Panc1 (cell line): ENCODE measurements at regions not wholly inside any gene's neighbourhood (a gene's known extent, or its start where the extent isn't known, plus 50 kb on each side); places are given as distances from the start of the nearest gene placed in this dataset.

Source experiments
- ATAC-seq: fragments of 200-7000 bp; cut with Tn5 transposase; 2 replicates; pipeline ENCODE4 v1.9.1; 2020; ENCODE audit warnings: mild to moderate bottlenecking, moderate library complexity
- BruUV-seq: library from RNA; stranded (reverse); fragments of 400-500 nt; replicated peaks from 2 replicates; lab custom pipeline; 2021; lab: Mats Ljungman, UMichigan
- CTCF ChIA-PET: fragments of 300-600 bp; sonication (Branson Sonifier 250); formaldehyde crosslinking; loops from one replicate; lab custom pipeline; 2022; ENCODE audit warnings: antibody characterized with exemption; lab: Charles Lee
- POLR2A ChIA-PET: fragments of 300-600 bp; sonication (Branson Sonifier 250); formaldehyde crosslinking; loops from one replicate; lab custom pipeline; 2022; ENCODE audit warnings: antibody characterized with exemption; lab: Charles Lee
- DNase-seq: peaks from one replicate; pipeline ENCODE4 v3.0.0-alpha.2; 2010; ENCODE audit warnings: low read depth, low spot score
- H3K27ac ChIP-seq: 2 replicates; pipeline ENCODE4 v1.5.1; 2011; ENCODE audit warnings: mild to moderate bottlenecking, low read length, inconsistent platforms
- H3K27me3 ChIP-seq: fragments of 200-500 bp; sonication (Bioruptor generic); 2 replicates; pipeline ENCODE4 v1.6.0; 2014; ENCODE audit warnings: low read length, inconsistent platforms; ENCODE audit not compliant: control insufficient read depth, insufficient read depth
- H3K36me3 ChIP-seq: fragments of 200-500 bp; sonication (Bioruptor generic); 2 replicates; pipeline ENCODE4 v1.5.1; 2014; ENCODE audit warnings: inconsistent platforms, mild to moderate bottlenecking, low read length, moderate library complexity; ENCODE audit not compliant: control insufficient read depth, insufficient read depth
- H3K4me1 ChIP-seq: 2 replicates; pipeline ENCODE4 v1.5.1; 2011; ENCODE audit warnings: inconsistent platforms, mild to moderate bottlenecking, low read length, moderate library complexity; ENCODE audit not compliant: control insufficient read depth, insufficient read depth
- H3K4me3 ChIP-seq, 2 experiments: 2 replicates each; pipeline ENCODE4 v1.5.1; 2011 to 2012; ENCODE audit warnings: low read depth in 2 of 2, low read length in 2 of 2, mild to moderate bottlenecking in 2 of 2, inconsistent platforms in 1 of 2, moderate library complexity in 1 of 2
- H3K9me3 ChIP-seq: fragments of 200-500 bp; sonication (Bioruptor generic); 2 replicates; pipeline ENCODE4 v1.5.1; 2014; ENCODE audit warnings: low read depth, mild to moderate bottlenecking, inconsistent platforms, low read length, moderate library complexity; ENCODE audit not compliant: control insufficient read depth, insufficient read depth
- CTCF ChIP-seq: fragments of 450-650 bp; IDR thresholded peaks from 2 replicates; pipeline ENCODE4 v1.5.1; 2017; ENCODE audit warnings: mild to moderate bottlenecking
- POLR2AphosphoS5 ChIP-seq: IDR thresholded peaks from 2 replicates; pipeline ENCODE4 v1.6.1; 2012; ENCODE audit warnings: mild to moderate bottlenecking, low read depth, low read length, moderate library complexity
- REST ChIP-seq, 2 experiments: IDR thresholded peaks; 2 replicates each; pipeline ENCODE4 v1.6.1; 2011 to 2012; ENCODE audit warnings: low read depth in 2 of 2, control low read depth in 1 of 2, low read length in 1 of 2, mild to moderate bottlenecking in 1 of 2, moderate library complexity in 1 of 2; ENCODE audit not compliant: insufficient read depth in 1 of 2
- SIN3A ChIP-seq: IDR thresholded peaks from 2 replicates; pipeline ENCODE4 v1.6.1; 2012; ENCODE audit warnings: low read depth, mild to moderate bottlenecking, low read length, moderate library complexity, borderline replicate concordance; ENCODE audit not compliant: insufficient read depth
- TCF7L2 ChIP-seq: IDR thresholded peaks from 2 replicates; pipeline ENCODE4 v1.6.1; 2011; ENCODE audit warnings: mild to moderate bottlenecking, low read depth, low read length, inconsistent platforms
- in situ Hi-C: cut with HindIII; loops from 2 replicates; pipeline ENCODE4 v1.10.0; 2016; ENCODE audit warnings: low sequenced_read_pairs, low pct_unique_long_range_greater_than_20kb
- intact Hi-C: fragments of 100-400 bp; cut with micrococcal nuclease; formaldehyde crosslinking; loops from one replicate; pipeline ENCODE4 v1.10.0; 2022; ENCODE audit not compliant: unreplicated experiment

GRCh38 chr5:45113726-45114125, 305.0 kb downstream of the MRPS30 start:
- Histone ChIP-seq H3K4me1 (no peaks in the 10 kb centered on the region), H3K4me3 (no peak overlapping the region), H3K27ac (no peak overlapping the region), H3K36me3 (no peaks in the 10 kb centered on the region), H3K9me3 (no peaks in the 10 kb centered on the region), H3K27me3 (no peaks in the 10 kb centered on the region)
- ChIA-PET POLR2A (no interaction called here), CTCF (no interaction called here)
- TF ChIP-seq SIN3A (no peak), REST (IDR thresholded peaks at IDR 0.05; ENCODE audit: insufficient read depth in 1 of 2, low read depth in 2 of 2, low read length in 1 of 2) (no peak), CTCF (no peak), TCF7L2 (no peak), POLR2AphosphoS5 (no peak)
- in situ Hi-C loops, result no loop called here
- ATAC-seq (no peak), DNase-seq (no peak)
- no TSS peak for BruUV-seq
- intact Hi-C loops, result no loop called here

GRCh38 chr5:45132972-45133371, 324.2 kb downstream of the MRPS30 start:
- no peak for ATAC-seq
- POLR2A ChIA-PET, result no interaction called here
- Histone ChIP-seq H3K27me3 (no peaks in the 10 kb centered on the region), H3K9me3 (no peaks in the 10 kb centered on the region; the same call in 1 of the 2 replicates), H3K27ac (no peak overlapping the region), H3K4me3 (no peak overlapping the region), H3K4me1 (no peaks in the 10 kb centered on the region), H3K36me3 (no peaks in the 10 kb centered on the region)
- TF ChIP-seq POLR2AphosphoS5, result no peak
- DNase-seq, result no peak
- in situ Hi-C loops (no loop called here), intact Hi-C loops (no loop called here)
- CTCF ChIA-PET, result no interaction called here
- BruUV-seq, result no TSS peak

- intact Hi-C loops (no loop called here), in situ Hi-C loops (no loop called here)
- ATAC-seq (no peak), DNase-seq (no peak)
- no peaks in the 10 kb centered on the region for H3K4me1 ChIP-seq
- ChIA-PET CTCF (no interaction called here), POLR2A (no interaction called here)
- H3K27me3 ChIP-seq, result no peaks in the 10 kb centered on the region
- no peak overlapping the region for H3K4me3 ChIP-seq
- BruUV-seq, result no TSS peak
- H3K36me3 ChIP-seq, result no peaks in the 10 kb centered on the region
- 0 out of 2 replicates have a peak, but pooled peaks cover 6% of the 10 kb centered on the region for H3K9me3 ChIP-seq
- no peak overlapping the region for H3K27ac ChIP-seq
- TF ChIP-seq TCF7L2 (no peak), SIN3A (no peak), REST (IDR thresholded peaks at IDR 0.05; ENCODE audit: insufficient read depth in 1 of 2, low read depth in 2 of 2, low read length in 1 of 2) (no peak), POLR2AphosphoS5 (no peak), CTCF (no peak)
Observed at GRCh38 chr5:45162974-45163373, 354.2 kb downstream of the MRPS30 start.
